SK-N-MC (cell line): ENCODE measurements at regions not wholly inside any gene's neighbourhood (a gene's known extent, or its start where the extent isn't known, plus 50 kb on each side); places are given as distances from the start of the nearest gene placed in this dataset.

Experiments
- EZH2 ChIP-seq: fragments of 200-600 bp; sonication (generic); IDR thresholded peaks from one replicate; pipeline ENCODE4 v1.6.1; 2017; ENCODE audit warnings: antibody characterized with exemption
- POLR2AphosphoS5 ChIP-seq: IDR thresholded peaks from 2 replicates; pipeline ENCODE4 v1.6.1; 2012; ENCODE audit warnings: mild to moderate bottlenecking, low read depth, low read length, borderline replicate concordance

- TF ChIP-seq EZH2 (no peak), POLR2AphosphoS5 (no peak)
Measured at GRCh38 chr16:46519063-46519462, 102.1 kb downstream of the SHCBP1 start.
